ENCODE measurements at regions not wholly inside any gene's neighbourhood (a gene's known extent, or its start where the extent isn't known, plus 50 kb on each side); places are given as distances from the start of the nearest gene placed in this dataset.

DNA sequence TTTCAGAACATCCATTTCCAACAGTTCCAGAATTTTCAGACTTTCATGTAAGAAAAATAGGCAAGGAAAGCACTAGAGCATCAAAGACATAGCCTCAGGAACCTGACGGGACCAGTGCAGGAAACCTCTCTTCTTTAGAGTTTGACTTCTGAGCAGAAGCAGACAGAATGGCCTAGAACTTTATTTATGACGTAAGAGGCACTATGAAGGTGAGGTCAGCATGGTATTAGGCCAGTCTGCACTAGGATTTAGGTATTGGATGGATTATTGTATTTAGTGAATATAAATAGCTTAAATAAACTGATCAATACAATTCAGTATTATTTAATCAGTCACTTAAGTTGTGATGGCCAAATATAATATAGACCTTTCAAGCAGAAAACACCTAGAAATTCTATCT lies 117.6 kb downstream of the CYRIA start:
- no peak for DNase-seq (ENCODE audit: low spot score)
- no peaks in the 10 kb centered on the region for H3K4me1 ChIP-seq
- H3K27me3 ChIP-seq: no peaks in the 10 kb centered on the region
- no peaks in the 10 kb centered on the region for H3K9me3 ChIP-seq
- H3K36me3 ChIP-seq: no peaks in the 10 kb centered on the region
- no peak overlapping the region for H3K27ac ChIP-seq
- no peak overlapping the region for H3K4me3 ChIP-seq
- TF ChIP-seq, protein P1, sequence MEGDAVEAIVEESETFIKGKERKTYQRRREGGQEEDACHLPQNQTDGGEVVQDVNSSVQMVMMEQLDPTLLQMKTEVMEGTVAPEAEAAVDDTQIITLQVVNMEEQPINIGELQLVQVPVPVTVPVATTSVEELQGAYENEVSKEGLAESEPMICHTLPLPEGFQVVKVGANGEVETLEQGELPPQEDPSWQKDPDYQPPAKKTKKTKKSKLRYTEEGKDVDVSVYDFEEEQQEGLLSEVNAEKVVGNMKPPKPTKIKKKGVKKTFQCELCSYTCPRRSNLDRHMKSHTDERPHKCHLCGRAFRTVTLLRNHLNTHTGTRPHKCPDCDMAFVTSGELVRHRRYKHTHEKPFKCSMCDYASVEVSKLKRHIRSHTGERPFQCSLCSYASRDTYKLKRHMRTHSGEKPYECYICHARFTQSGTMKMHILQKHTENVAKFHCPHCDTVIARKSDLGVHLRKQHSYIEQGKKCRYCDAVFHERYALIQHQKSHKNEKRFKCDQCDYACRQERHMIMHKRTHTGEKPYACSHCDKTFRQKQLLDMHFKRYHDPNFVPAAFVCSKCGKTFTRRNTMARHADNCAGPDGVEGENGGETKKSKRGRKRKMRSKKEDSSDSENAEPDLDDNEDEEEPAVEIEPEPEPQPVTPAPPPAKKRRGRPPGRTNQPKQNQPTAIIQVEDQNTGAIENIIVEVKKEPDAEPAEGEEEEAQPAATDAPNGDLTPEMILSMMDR (IDR thresholded peaks at IDR 0.05): no peak

DNA sequence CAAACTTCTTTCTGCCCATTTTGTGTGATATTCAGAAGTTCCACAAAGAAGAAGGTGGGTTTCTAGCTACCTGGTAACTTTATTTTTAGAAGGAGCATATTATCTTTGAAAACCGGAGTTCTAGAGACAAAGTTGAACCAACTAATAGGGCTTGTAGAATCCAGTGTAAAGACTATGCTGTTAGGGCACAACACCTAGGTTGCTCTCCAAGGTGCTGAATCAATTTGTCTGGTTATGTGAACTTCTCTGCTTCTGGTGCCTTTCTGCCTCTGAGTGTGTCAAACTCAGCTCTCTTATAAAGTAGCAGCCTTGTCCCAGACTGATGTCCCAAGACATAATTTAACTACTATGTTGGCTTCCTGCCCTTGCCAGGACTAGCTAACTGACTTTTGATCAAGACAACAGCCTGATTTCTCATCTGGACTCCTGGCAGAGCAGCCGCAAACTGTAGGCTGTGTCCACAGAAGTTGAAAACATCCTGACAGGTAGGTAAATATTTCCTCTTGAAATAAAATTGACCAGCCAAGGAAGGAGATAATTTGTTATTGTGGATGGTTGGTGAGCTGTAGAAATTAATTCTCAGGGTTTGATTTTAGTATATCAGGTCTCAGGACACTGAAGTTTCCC lies 119.4 kb downstream of the CYRIA start:
- Histone ChIP-seq H3K4me3 (no peak overlapping the region), H3K27ac (no peak overlapping the region), H3K4me1 (no peaks in the 10 kb centered on the region), H3K9me3 (no peaks in the 10 kb centered on the region), H3K27me3 (no peaks in the 10 kb centered on the region), H3K36me3 (no peaks in the 10 kb centered on the region)
- no peak for DNase-seq (ENCODE audit: low spot score)
- TF ChIP-seq, protein P1 (IDR thresholded peaks at IDR 0.05): no peak

DNA sequence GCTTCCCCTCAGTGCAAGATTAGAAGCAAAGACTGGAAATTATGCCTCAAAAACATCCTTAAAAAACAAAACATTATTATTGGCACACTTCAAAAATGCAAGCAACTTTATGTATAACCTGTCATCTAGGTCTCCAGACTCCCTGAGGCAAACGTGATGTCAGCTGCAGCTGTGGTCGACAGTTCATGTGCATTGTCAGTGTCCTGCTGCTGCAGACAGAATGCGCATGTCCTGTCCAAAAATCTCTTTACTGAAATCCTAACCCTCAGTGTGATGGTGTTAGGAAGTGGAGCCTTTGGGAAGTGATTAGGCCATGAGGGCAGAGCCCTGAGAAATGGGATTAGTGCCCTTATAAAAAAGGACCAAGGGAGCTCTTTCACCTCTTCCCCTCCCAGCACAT lies 126.9 kb downstream of the CYRIA start:
- no peaks in the 10 kb centered on the region for H3K36me3 ChIP-seq
- TF ChIP-seq, protein P1 (IDR thresholded peaks at IDR 0.05): no peak
- no peaks in the 10 kb centered on the region for H3K4me1 ChIP-seq
- no peak overlapping the region for H3K4me3 ChIP-seq
- DNase-seq (ENCODE audit: low spot score): no peak
- H3K27ac ChIP-seq: no peak overlapping the region
- no peaks in the 10 kb centered on the region for H3K27me3 ChIP-seq
- no peaks in the 10 kb centered on the region for H3K9me3 ChIP-seq

DNA sequence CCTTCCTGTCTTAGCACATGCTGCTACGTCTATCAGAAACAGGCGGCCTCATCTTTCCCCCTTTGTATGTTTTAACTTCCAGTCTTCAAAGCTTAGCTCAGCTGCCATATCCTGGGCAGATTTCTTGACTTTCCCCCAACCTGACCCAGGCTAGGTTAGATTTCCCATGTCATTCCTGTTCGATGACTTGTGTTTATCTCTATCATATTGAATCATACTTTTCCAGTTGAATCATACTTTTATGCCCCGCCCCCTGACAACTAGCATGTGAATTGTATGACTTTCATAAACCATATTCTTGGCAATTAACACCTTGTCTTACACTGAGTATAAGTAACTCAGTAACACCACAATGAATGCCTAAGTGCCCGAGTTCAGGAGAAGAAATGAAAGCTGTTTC lies 128.3 kb downstream of the CYRIA start:
- H3K27me3 ChIP-seq: no peaks in the 10 kb centered on the region
- DNase-seq (ENCODE audit: low spot score): no peak
- no peak overlapping the region for H3K4me3 ChIP-seq
- TF ChIP-seq, protein P1 (IDR thresholded peaks at IDR 0.05): no peak
- H3K27ac ChIP-seq: no peak overlapping the region
- no peaks in the 10 kb centered on the region for H3K36me3 ChIP-seq
- no peaks in the 10 kb centered on the region for H3K9me3 ChIP-seq
- H3K4me1 ChIP-seq: no peaks in the 10 kb centered on the region

DNA sequence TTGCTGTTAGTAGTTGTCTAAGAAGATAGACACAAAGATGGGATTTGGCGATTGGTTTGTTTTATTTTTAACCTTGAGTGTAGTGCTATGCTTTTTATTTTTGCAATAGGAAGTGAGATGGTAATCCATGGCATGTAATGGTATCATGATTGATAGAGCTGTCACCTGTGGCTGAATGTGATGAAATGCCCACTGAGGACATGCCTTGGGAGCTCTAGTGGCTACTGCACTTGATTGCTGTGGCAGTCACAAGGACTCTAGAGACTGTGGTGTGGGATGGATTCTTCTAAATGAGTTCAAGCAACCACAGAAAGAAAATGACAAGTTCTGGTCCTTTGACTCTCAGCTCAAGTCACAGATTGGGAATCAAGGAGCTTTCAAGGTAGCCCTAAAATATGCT lies 139.4 kb downstream of the CYRIA start:
- H3K4me3 ChIP-seq: no peak overlapping the region
- H3K27ac ChIP-seq: no peak overlapping the region
- TF ChIP-seq, protein P1 (IDR thresholded peaks at IDR 0.05): no peak
- H3K27me3 ChIP-seq: no peaks in the 10 kb centered on the region
- no peaks in the 10 kb centered on the region for H3K36me3 ChIP-seq
- H3K9me3 ChIP-seq: no peaks in the 10 kb centered on the region
- no peak for DNase-seq (ENCODE audit: low spot score)
- H3K4me1 ChIP-seq: peaks cover 0 to 4% of the 10 kb centered on the region in 2 donors

DNA sequence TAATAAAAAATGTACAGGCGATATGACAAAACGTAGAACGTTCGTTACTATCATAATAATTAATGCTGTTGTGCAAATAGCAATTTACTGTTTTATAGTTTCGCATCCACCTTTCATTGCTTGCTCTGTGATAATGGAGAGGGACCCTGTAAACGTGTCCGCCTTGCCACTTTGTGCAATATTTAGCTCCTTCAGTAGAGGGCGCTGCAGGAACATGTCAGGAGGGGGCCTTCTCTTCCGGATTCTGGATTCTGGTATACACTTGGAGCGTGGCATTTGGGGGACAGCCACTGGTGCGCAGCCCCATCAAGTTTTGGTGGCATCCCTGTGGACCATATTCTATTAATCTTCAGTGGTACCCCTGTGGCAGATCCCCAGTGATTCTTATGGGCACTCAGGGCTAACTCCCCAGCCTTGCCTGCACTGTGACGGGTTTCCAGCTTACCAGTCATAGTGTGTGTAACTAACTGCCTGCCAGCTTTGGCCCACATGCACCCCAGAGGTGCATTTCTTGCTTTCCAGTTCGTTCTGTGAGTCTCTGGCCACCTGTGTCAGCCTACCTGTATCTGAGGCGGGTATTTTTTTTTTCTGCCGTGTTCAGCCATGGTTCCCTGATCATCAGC lies 140.3 kb downstream of the CYRIA start:
- Histone ChIP-seq H3K27me3 (no peaks in the 10 kb centered on the region), H3K36me3 (no peaks in the 10 kb centered on the region), H3K4me3 (no peak overlapping the region), H3K9me3 (no peaks in the 10 kb centered on the region), H3K27ac (no peak overlapping the region), H3K4me1 (peaks cover 0 to 4% of the 10 kb centered on the region in 2 donors)
- DNase-seq (ENCODE audit: low spot score): no peak
- TF ChIP-seq, protein P1 (IDR thresholded peaks at IDR 0.05): peak in 1 of 2 donors; percentile 46
